ENCODE measurements at regions not wholly inside any gene's neighbourhood (a gene's known extent, or its start where the extent isn't known, plus 50 kb on each side); places are given as distances from the start of the nearest gene placed in this dataset.
A peak's percentile ranks its signal among the peaks of the same experiment; 100 is the strongest.
"Not testable (repeated sequence)": the region's sequence is repeated elsewhere in the genome, so short reads cannot be mapped to it uniquely, and the experiment has no call there.

DNA sequence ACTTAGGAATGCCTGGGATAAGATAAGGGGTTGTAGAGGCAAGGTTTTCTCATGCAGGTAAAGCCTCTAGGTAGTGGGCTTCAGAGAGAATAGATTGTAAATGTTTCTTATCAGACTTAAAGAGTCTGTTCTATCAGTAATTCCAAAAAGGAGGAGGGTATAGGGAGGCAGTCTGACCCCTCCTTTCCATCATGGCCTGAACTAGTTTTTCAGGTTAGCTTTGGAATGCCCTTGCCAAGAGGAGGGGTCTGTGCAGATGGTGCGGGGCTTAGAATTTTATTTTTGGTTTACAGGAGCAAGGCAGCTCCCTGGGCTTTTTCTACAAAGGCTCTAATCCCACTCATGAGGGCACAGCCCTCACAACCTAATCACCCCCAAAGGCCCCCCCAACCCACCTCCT is 135.0 kb downstream of the B3GNT2 start:
- DNase-seq (ENCODE audit: low spot score): no peak

DNA sequence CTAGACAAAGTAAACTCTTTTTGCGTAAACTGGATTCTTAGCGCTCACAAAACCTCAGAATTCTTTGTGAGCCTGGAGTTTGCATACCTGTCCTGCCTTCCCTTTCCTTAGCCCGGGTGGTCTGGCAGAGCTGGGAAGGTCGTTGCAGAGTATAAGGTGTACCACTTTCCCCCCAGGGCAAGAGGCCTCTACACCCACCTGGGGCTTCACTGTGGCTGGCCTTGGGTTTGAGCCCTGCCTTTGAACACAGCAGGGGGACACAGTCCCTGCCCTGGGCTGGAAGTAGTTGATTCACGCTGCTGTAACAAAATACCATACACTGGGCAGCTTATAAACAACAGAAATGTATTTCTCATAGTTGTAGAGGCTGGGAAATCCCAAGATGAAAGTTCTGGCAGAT is 133.9 kb downstream of the B3GNT2 start:
- no peak for DNase-seq (ENCODE audit: low spot score)

DNA sequence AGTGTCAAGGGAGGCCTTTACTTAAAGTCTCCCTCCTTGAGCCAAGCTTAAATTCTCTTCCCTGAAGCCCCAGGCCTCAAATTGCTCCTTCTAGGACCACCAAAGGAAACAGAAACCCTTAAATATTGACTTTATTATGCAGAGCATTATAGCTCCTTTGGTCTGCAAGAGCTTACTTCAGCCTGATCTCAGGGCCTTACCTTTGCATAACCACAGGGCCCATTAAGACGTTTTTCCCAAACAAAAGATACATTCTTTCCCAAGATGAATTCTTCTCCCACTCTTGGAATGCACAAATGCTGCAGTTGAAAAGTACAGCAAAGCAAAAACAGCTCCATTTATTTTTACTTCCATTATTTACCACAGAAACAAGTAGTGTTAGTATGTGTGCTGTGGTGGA is 130.8 kb downstream of the B3GNT2 start:
- DNase-seq (ENCODE audit: low spot score): no peak

DNA sequence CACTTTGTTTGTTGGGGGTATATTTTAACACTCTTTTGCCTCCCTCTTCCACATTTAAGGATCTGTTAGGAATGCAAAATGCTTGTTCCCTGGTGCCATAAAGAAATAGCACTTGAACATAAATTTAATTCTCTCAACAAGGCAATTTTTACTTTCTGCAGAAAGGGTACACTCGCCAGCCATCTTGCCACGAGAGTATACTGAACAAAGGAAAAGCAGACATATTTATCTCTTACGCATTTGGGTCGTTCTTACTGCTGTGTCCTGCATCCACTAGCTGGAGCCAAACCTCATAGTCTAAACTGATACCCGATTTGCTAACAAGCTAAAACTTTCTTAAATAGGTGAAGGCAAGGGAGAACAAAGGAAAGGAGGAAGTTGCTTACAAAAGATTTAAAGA is 129.5 kb downstream of the B3GNT2 start:
- no peak for DNase-seq (ENCODE audit: low spot score)

DNA sequence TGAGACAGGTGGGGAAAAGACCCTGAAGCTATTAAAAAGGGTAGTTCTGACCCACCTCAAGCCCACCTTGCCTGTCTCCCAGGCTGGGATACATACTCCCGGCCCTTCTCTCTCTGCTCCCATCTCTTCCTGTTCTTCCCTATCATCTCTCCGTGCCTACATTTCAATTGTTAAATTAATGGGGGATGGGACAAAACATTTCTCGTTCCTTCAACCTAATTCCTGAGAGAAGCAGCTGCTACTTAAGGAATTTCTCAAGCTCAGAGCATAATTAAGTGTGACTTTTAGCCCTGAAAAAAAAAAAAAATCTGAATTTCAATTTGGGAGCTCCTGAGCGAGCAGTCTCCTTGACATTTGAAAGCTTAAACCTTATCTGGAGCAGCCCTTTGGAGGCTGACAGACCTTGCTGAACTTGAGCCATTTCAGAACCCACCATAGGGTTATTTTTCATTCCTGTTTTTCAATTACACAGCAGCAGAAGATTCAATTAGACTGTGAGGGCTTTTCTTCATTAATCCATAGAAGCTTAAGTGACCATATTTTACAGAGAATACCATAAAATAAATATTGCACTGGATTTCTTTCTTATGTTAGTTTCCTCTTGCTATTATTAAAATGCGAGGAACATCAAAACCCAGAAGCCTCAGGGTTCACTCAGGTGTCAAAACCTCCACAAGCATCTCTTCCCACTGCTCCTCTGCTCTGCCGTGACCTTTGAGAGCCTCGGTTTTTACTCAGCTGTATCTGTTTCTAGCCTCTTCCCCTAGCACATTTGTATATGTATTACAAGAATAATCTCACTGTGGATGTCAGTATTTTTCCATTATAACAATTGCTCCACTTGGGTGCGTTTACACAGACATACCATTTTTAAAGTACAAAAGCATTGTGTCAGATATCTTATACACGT is 125.7 kb downstream of the B3GNT2 start:
- DNase-seq (ENCODE audit: low spot score): no peak

DNA sequence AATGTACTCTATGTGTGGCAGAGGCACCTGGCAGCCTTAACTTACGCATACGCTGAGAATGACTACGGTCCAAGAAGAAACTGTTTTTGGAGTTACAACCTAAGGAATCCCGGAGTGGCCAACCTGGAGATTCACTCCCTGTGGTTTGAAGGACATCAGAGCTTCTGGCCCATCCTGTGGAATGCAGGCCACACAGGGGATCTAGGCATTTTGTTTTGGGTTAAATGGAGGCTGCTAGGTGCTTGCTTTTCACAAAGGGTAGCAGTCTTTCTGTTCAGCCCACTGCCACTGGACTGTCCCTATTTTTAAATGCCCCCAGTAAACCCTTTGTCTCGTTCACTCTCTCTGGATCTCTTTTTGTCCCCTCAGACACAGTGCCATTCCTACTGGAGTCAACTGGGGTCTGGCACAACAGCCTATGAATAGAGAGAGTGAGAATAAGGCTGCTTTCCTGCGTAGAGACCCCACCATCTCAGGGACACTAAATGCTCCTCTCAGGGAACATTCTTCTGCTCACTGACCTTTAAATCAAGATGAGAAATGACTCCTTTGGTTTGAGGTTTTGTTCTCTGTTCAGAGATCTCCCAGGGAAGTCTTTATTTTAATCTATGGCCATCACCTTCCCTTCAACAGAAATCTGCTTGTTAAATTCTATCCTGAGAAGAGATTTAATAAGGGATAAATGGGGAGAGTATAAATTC is 124.9 kb downstream of the B3GNT2 start:
- DNase-seq (ENCODE audit: low spot score): no peak

DNA sequence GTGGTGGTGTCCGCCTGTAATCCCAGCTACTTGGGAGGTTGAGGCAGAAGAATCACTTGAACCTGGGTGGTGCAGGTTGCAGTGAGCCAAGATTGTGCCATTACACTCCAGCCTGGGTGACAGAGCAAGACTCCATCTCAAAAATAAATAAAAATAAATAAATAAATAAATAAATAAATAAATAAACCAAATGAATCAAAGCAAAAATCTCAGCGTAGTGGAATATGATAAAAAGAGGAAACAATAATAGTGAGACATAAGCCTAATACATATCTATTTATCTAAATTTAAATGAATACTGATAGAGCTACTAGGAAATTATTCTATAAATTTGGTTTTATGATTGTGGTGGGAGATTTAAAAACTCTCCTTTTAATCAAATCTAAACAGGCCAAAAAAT is 124.2 kb downstream of the B3GNT2 start:
- DNase-seq (ENCODE audit: low spot score): not testable (repeated sequence)

DNA sequence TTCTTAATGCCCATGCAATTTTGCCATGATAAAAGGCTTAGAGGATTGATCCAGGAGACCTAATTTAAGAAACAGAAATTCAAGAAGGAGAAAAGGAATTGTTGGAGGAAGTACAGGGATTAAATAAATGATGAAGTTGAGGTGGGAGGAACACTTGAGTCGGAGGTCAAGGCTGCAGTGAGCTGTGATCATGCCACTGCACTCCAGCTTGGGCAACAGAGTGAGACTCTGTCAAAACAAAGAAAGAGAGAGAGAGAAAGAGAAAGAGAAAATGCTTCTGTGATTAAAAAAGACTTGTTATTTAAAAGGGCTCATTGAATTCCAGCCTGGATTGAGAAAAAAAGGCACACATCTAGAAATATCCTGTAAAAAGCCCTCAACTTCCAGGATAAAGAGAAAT is 123.2 kb downstream of the B3GNT2 start:
- peak; percentile 30 for DNase-seq (ENCODE audit: low spot score)

DNA sequence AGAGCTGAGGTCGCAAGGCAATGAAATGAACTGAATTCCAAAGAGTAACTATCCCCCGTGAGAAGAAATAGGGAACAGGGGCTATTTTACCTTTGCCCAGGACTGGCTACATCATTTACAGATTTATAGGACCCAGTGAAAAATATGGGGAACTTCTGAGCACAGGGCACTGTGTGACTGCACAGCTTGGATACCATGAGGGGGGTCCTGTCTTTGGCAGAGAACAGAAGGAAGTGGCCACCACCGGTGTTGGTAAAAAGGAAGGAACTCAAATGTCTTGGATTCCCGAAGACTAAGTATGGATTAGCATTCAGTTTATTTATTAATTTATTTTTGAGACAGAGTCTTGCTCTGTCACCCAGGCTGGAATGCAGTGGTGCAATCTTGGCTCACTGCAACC is 119.6 kb downstream of the B3GNT2 start:
- no peak for DNase-seq (ENCODE audit: low spot score)

DNA sequence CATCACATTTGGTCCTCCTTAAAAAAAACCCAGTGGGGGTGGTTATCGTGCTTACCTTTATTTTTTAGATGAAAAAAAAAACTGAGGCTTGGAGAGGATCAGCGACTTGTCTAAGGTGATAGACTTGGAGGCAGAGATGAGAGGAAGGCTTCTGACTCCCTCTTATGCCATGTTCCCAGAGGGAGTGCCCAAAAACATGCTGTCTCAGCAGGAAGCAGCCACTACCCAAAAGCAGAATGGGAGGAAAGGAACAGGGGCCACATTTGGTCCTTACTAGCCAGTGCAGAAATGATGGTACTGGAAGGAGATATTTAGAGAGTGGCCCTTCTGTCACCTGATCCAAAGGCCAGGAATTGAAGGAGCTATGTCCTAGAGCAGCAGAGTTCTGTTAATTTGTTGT is 118.4 kb downstream of the B3GNT2 start:
- DNase-seq (ENCODE audit: low spot score): no peak

DNA sequence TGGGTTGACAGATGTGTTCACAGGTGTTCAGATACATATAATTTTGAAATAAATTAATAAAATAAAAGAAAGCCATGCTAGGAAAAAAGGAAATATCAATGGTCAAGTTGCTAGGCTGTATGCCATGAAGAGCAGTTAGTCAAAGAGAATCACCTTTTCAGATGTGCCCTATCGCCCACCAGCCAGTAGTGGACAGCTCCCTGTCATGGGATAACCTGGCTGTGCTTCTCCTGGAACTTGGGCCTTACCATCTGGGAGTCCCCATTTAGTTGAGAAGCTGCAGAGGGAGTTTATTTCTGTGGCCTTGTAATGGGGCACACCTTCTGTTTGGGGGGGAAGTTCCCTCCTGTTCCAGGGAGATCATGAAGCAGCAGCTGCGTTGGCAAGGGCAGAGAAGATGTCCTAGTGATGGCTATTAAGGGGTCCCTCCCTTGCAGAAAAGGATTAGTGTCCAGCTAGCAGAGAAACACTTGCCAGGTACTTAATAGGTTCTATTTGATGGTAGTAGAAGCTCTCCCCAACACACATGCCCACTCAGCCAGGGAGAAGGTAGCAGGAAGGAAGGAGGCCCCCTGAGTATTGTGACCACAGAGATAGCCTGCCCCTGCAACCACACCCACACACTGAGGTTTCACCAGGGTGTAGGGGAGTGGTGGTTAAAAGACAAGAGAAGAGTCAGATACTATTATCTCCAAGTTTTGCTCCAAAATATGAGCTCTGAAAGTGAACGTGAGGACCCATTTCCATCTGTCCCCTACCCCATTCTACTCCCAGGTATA is 117.7 kb downstream of the B3GNT2 start:
- no peak for DNase-seq (ENCODE audit: low spot score)

DNA sequence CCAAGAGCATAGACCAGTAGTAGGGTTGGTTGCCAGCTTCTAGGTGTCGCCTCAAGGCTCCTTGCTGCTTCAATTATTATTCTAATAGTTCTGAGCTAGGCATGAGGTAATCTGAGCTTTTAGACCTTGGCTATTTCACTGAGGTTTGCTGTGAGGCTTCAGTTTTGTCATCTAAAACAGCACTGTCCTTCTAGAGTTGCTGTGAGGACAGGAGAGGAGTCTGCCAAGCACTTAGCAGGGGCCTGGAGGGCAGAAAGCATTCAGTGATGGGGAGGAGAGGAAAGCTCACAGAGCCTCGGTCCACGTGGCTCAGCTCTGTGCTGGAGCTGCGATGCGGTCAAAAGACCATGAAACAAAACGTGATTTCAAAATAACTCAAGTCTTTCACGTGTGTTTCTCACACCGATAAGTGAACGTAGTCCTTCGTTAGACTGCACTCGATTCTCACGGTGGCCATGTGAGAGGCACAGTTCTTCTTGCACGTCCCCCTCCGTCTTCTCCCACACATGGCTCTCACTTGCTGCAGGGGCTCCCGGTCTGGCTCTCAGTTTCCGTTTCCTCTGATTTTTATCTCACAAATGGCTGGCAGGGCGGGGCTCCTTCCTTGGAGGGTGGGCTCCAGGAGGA is 113.7 kb downstream of the B3GNT2 start:
- no peak for DNase-seq (ENCODE audit: low spot score)

DNA sequence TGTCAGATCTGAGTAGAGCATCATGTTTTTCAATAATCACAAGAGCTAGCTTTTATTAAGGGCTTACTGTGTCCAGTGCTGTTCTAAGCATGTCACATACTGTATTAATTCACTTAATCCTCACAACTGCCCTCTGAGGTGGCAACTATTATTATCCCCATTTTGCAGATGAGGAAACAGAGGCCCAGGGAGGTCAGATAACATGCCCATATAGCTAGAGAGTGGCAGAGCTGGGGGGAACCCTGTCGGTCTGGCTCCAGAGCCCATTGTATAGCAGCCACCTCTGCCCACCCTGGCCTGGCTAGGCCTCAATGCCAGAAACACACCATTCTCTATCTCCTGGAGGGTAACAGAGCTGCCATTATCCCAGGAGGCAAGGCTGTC is 113.2 kb downstream of the B3GNT2 start:
- DNase-seq (ENCODE audit: low spot score): no peak

DNA sequence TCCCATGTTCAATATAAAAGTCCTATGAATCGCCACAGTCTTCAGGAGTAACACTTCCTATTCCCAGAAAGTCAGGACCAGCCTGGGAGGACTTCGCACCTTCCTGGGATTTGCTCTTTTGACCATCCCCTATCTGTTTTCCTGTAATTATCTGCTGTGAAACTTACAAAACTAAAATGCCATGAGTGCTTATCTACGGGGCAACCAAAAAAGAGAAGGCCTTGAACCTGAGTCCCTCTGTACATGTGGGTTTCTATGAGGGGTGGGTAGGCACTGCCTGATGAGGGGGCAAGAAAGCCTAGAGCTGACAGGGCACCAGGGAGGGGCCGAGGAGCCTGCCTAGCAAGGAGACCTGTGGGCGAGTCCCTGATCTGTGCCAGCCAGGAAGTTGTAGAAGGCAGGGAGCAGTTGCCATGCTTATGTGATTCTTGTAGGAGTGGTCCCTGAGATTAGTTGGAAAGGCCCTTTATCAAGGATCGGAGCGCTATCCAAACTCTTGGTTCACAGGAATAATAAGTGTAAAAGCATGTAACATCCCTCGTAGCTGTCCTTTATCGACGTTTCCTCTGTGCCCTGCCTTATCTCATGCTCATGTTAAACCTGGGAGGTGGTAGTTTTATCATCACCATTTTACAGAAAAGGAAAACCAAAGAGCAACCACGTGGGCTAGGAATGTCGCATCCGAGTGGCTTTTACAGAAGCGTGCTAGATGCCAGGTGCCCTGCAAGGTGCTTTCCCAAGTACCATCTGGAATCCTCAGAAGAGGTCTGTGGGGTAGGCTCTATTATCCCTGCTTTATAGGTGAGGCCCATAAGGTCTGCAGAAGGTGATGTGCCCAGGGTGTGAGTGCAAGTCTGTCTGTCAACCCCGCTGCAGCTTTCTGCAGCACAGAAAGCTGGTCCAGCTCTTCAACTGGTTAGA is 111.8 kb downstream of the B3GNT2 start:
- no peak for DNase-seq (ENCODE audit: low spot score)

DNA sequence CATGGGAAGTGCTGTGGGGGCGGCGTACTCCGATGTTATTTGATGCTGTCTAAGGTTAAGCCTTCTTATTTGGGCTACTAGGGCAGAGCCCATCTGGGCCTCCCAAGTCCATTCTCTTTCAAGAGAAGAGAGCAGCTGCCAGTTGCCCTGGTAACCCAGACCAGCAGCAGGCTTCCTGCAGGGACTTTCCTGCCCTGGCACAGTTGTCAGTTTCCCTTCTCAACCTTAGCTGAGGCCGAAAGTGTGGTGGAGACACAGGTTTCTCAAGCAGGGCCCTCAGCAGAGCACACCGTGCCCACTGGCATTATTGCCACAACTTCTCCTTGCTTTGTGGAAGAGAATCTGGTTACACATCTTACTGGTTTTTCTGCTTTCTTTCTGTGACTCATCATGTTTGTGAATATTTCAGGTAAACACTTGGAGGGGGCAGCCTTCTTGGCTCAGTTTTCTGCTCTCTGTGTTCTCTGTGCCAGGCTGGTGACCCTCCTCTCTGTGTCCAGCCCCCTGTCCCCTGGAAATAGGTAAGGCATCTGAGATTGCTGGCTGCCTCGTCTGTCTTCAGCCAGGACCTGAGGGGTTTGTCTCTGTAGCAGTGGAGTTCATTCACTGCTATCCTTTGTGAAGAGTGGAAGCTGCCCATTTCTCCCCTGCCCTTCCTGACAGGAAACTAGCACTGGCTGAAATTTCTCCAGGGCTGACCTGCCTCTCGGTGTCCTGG is 111.0 kb downstream of the B3GNT2 start:
- DNase-seq (ENCODE audit: low spot score): peak; percentile 50

DNA sequence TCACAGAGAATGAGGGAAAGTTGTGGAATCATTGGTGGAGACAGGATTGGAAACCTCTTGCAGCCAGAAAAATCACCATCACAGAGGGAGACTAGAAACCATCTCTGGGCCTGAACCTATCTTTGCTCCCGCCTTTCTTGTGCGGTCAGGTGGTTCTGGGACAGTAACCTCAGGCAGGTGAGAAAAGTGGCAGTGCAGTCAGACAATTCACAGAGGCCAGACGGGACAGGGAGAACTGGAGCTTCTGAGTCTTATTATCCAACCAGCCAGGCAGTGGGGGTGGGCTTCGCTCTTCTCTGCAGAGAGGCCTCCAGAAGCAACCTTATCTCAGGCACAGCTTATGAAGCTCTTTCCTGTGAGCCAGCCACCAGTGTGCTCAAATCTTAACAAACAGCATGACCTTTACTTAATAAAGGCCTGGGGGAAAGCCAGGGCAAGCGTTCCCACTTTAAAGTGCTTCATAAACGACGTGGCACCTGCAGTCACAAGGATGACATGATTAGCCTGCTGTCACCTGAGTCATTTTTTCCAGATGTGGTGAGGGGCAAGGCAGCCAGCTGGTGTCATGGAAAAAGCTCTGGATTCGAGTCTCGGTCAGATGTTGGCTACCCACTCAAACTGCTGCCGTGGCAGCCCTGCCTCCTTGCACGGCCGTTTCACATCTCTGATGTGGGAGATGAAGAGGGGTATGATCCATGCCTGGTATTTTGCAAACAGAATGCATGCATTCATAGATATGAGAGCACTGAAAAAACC is 109.7 kb downstream of the B3GNT2 start:
- DNase-seq (ENCODE audit: low spot score): no peak

DNA sequence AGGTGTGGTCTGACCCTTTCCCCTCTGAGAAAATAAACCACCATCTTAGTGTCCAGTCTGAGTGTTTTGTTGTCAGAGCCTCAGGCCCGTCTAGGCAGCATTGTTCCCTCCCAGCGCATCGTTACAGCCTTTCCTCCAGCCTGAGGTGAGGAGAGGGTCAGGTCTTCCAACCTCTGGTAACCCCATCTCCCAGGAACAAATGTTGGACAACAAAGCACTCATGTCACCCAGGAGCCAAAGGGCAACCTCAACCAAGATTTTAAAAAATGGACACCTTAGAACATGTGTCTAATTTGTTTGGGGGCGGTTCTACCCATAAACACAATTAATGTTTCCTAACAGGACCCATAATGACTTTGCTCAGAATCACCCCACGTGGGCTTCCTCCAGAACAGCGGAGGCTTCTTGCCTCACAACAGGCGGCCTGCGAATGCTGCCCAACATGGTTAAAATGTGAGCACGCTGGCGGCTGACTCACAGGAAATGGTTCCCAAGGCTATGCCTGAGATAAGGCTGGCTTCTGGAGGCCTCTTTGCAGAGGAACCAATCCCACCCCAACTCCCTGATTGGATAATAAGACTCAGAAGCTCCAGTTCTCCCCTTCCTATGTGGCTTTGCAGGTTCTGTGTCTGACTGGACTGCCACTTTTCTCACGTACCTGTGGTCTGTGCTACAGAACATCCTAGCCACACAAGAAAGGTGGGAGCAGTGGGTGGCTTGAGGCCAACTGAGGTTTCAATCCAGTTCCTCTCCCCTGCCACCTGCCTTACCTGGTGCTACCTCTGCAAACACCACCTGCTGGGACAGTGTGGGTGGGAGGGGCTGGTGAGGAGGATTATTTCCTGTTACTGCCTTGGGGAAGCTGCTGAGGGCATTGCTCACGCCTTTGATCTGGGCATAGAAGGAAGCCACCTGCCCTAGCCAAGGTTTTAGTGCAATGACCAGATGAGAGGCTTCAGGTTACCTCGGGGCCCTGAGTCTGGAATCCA is 108.8 kb downstream of the B3GNT2 start:
- peak; percentile 68 for DNase-seq (ENCODE audit: low spot score)

DNA sequence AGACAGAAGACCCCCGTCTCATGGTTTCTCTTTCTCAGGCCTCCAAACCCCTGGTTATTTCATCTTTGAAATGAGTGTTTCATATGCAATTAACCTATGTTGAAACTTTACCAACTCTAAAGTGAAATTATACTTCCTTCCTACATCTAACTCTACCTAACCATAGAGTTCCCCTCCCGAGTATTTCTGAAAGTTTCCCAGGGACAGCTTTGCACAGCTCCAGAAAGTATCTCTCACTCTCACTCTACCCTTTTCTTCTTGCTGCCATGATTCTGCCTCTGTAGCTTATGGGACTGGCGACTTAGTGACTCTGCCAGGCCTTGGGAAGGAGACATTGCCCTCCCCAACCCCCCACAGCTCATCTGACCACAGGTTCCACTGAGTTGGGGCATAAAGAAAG is 107.9 kb downstream of the B3GNT2 start:
- DNase-seq (ENCODE audit: low spot score): no peak

Measured in kidney tubule cell (primary cell).